ENCODE measurements at regions not wholly inside any gene's neighbourhood (a gene's known extent, or its start where the extent isn't known, plus 50 kb on each side); places are given as distances from the start of the nearest gene placed in this dataset.
"Not testable (repeated sequence)": the region's sequence is repeated elsewhere in the genome, so short reads cannot be mapped to it uniquely, and the experiment has no call there.

GRCh38 chr6:43927532-43928210 is 157.7 kb downstream of the VEGFA start:
- no peaks in the 10 kb centered on the region for H3K36me3 ChIP-seq
- no peaks in the 10 kb centered on the region for H3K9me3 ChIP-seq
- H3K27me3 ChIP-seq (ENCODE audit: low read depth): no peaks in the 10 kb centered on the region
- peaks cover 35% of the 10 kb centered on the region for H3K4me1 ChIP-seq
- no peak overlapping the region for H3K27ac ChIP-seq
- ATAC-seq: no peak
- TF ChIP-seq CTCF (IDR thresholded peaks at IDR 0.05): no peak
- no peak overlapping the region for H3K4me3 ChIP-seq
- intact Hi-C loops (cut with DNase I): no loop called here
- peak; percentile 42 for DNase-seq

DNA sequence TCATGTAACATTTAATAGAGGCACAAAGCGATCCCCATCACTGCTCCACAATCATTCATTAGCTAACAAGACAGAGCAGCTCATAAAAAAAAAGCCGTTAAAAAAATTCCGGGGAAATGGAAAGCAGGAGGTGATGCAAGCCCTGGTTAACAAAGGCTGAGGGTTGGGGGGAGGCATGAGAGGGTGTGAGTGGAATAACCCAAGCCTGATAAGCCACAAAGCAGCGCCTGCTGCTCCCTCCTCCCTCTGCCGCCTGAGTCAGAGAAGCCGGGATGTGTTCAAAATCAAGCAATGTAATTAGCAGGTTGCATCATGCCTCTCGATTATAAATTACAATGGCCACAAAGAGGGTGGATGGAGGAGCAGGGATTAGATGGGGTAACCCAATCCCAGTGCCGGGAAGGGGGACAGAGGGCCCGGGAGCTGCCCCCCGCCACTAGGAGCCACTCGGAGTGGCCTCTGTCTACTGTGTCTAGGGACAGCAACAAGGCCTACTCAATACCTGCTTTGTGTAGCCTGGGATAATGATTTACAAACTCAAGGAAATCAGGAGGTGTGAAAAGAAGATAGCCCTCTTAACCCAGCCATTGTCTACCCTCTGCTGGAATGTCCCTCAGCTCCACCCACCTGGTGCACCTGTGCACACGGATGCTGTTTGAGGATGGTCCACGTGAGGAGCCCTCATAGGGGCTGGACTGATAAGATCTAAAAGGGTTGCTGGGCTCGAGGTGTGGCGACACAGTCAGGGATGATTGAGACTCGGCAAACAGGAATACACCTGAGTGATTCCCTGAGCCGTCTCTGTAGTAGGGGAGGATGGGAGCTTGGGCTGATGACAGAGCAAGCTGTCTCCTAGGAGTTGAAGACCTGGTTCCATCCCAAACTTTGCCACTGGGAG is 156.9 kb downstream of the VEGFA start:
- DNase-seq (peak; percentile 57), ATAC-seq (peak; percentile 70 to 81)
- Histone ChIP-seq H3K27ac (no peak overlapping the region), H3K9me3 (no peaks in the 10 kb centered on the region), H3K27me3 (ENCODE audit: low read depth) (no peaks in the 10 kb centered on the region), H3K4me3 (no peak overlapping the region), H3K4me1 (peaks cover 35% of the 10 kb centered on the region), H3K36me3 (no peaks in the 10 kb centered on the region)
- intact Hi-C loops (cut with DNase I): no loop called here
- TF ChIP-seq CTCF (IDR thresholded peaks at IDR 0.05): no peak

- ATAC-seq; H3K27ac ChIP-seq; H3K36me3 ChIP-seq; H3K27me3 ChIP-seq (ENCODE audit: low read depth); DNase-seq; intact Hi-C loops (cut with DNase I); H3K4me3 ChIP-seq; H3K9me3 ChIP-seq: not testable (repeated sequence)
- H3K4me1 ChIP-seq: peaks cover 35% of the 10 kb centered on the region
Observed at GRCh38 chr6:43925636-43926139, 155.7 kb downstream of the VEGFA start.

DNA sequence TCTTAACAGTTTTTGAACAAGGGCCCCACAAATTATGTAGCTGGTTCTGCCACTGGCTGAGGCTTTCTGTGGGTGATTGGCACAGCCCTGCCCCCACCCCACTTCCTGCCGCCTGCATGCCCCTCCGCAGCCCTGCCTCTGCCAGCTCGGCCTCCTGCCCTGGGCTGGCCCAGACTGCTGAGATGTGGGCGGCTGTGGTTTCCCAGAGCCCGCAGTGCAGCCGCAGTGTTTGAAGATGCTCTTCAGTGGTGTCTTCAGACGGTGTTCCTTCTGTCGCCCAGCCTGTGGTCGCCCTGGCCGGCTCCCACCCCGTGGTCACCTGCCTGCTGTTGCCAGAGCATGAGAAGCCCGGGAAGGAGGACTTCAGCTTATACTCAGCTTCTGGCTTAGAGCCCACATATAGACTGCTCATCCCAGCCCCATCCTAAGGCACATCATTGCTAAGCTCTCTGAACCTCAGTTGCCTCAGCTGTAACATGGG is 154.3 kb downstream of the VEGFA start:
- intact Hi-C loops (cut with DNase I): no loop called here
- Histone ChIP-seq H3K27me3 (ENCODE audit: low read depth) (no peaks in the 10 kb centered on the region), H3K27ac (no peak overlapping the region), H3K9me3 (no peaks in the 10 kb centered on the region), H3K4me3 (no peak overlapping the region), H3K4me1 (peaks cover 35% of the 10 kb centered on the region), H3K36me3 (no peaks in the 10 kb centered on the region)
- ATAC-seq (peak; percentile 40 to 70), DNase-seq (peak; percentile 56)
- TF ChIP-seq CTCF (IDR thresholded peaks at IDR 0.05): no peak

DNA sequence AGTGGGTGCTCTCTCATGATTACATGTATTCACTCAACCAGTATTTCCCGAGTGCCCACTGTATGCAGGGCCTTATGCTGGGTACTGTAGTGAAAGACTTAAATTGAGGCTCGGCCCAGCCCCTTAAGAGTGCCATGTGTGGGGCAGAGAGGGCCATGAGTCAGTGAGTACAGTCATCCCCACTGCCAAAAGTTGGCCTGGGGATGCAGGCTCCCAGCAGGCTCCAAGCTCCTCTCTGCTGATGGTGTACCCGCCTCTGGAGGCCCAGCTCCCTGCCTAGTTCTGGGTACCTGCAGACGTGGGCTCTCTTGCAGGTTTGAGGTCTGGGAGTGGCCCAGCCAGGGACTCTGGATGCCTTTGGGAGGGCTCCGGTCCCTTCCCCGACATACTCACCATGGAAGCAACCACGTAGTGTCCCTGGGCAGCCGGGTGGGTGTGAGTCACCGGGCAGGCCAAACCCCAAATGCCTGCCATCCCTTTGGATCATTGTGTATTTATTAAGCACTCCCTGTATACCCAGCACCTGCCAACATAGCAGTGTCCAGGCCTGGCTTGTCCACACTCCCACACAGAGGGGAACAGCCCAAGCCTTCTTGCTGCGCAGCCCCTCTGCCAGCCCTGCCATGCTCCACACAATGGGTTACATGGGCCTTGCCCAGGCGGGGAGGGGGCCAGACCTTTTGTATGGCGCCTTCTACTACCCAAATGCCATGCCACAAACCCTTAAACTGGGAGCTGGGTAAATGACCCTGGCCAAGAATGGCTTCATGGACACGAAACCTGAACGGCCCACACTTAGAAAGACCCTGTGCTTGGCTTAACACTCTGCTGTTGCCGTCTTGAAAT is 153.6 kb downstream of the VEGFA start:
- ATAC-seq (no peak), DNase-seq (peak; percentile 35)
- no peak overlapping the region for H3K27ac ChIP-seq
- TF ChIP-seq CTCF (IDR thresholded peaks at IDR 0.05): no peak
- H3K4me1 ChIP-seq: peaks cover 35% of the 10 kb centered on the region
- no peak overlapping the region for H3K4me3 ChIP-seq
- intact Hi-C loops (cut with DNase I): no loop called here
- H3K9me3 ChIP-seq: no peaks in the 10 kb centered on the region
- H3K27me3 ChIP-seq (ENCODE audit: low read depth): no peaks in the 10 kb centered on the region
- no peaks in the 10 kb centered on the region for H3K36me3 ChIP-seq

All from lower lobe of right lung (tissue), 2 donors.